ENCODE measurements at regions not wholly inside any gene's neighbourhood (a gene's known extent, or its start where the extent isn't known, plus 50 kb on each side); places are given as distances from the start of the nearest gene placed in this dataset.

- TF ChIP-seq POLR2A (IDR thresholded peaks at IDR 0.05; ENCODE audit: low read length) (no peak), GATA1 (IDR thresholded peaks at IDR 0.05; ENCODE audit: low read depth, low read length) (no peak)
Measured at GRCh38 chr6:19664878-19665612, 172.1 kb upstream of the ID4 start.
